ENCODE measurements at regions not wholly inside any gene's neighbourhood (a gene's known extent, or its start where the extent isn't known, plus 50 kb on each side); places are given as distances from the start of the nearest gene placed in this dataset.

- TF ChIP-seq CTCF (IDR thresholded peaks at IDR 0.05; ENCODE audit: low read depth, low read length) (no peak), MYC (IDR thresholded peaks at IDR 0.05; ENCODE audit: low read depth, low read length) (no peak), MAX (IDR thresholded peaks at IDR 0.05; ENCODE audit: low read depth, low read length) (no peak), POLR2A (IDR thresholded peaks at IDR 0.05; ENCODE audit: extremely low read depth, insufficient read length) (no peak)
- no peak overlapping the region for H3K4me3 ChIP-seq (ENCODE audit: low read depth, low read length)
- DNase-seq (ENCODE audit: low read depth) = no peak
Measured at GRCh38 chr13:106095919-106096318, 439.5 kb downstream of the EFNB2 start.

GRCh38 chr13:106095406-106095805 is 440.1 kb downstream of the EFNB2 start:
- no peak for DNase-seq (ENCODE audit: low read depth)
- no peak overlapping the region for H3K4me3 ChIP-seq (ENCODE audit: low read depth, low read length)
- no peak for TF ChIP-seq POLR2A (IDR thresholded peaks at IDR 0.05; ENCODE audit: extremely low read depth, insufficient read length)
- no peak for TF ChIP-seq MAX (IDR thresholded peaks at IDR 0.05; ENCODE audit: low read depth, low read length)
- no peak for TF ChIP-seq MYC (IDR thresholded peaks at IDR 0.05; ENCODE audit: low read depth, low read length)
- no peak for TF ChIP-seq CTCF (IDR thresholded peaks at IDR 0.05; ENCODE audit: low read depth, low read length)

GRCh38 chr13:106090001-106090400 is 445.5 kb downstream of the EFNB2 start:
- no peak for DNase-seq (ENCODE audit: low read depth)
- H3K4me3 ChIP-seq (ENCODE audit: low read depth, low read length) = no peak overlapping the region
- no peak for TF ChIP-seq MYC (IDR thresholded peaks at IDR 0.05; ENCODE audit: low read depth, low read length)

GRCh38 chr13:106089261-106089980 is 446.0 kb downstream of the EFNB2 start:
- no peak for DNase-seq (ENCODE audit: low read depth)
- TF ChIP-seq CTCF (IDR thresholded peaks at IDR 0.05; ENCODE audit: low read depth, low read length) (no peak), MAX (IDR thresholded peaks at IDR 0.05; ENCODE audit: low read depth, low read length) (no peak), MYC (IDR thresholded peaks at IDR 0.05; ENCODE audit: low read depth, low read length) (no peak), POLR2A (IDR thresholded peaks at IDR 0.05; ENCODE audit: extremely low read depth, insufficient read length) (no peak)
- no peak overlapping the region for H3K4me3 ChIP-seq (ENCODE audit: low read depth, low read length)

GRCh38 chr13:106088085-106088484 is 447.4 kb downstream of the EFNB2 start:
- TF ChIP-seq POLR2A (IDR thresholded peaks at IDR 0.05; ENCODE audit: extremely low read depth, insufficient read length) (no peak), CTCF (IDR thresholded peaks at IDR 0.05; ENCODE audit: low read depth, low read length) (no peak), MYC (IDR thresholded peaks at IDR 0.05; ENCODE audit: low read depth, low read length) (no peak), MAX (IDR thresholded peaks at IDR 0.05; ENCODE audit: low read depth, low read length) (no peak)
- DNase-seq (ENCODE audit: low read depth) = no peak
- H3K4me3 ChIP-seq (ENCODE audit: low read depth, low read length) = no peak overlapping the region

GRCh38 chr13:106087201-106087600 is 448.3 kb downstream of the EFNB2 start:
- no peak for DNase-seq (ENCODE audit: low read depth)
- TF ChIP-seq MYC (IDR thresholded peaks at IDR 0.05; ENCODE audit: low read depth, low read length) = no peak
- no peak for TF ChIP-seq CTCF (IDR thresholded peaks at IDR 0.05; ENCODE audit: low read depth, low read length)
- TF ChIP-seq POLR2A (IDR thresholded peaks at IDR 0.05; ENCODE audit: extremely low read depth, insufficient read length) = no peak
- TF ChIP-seq MAX (IDR thresholded peaks at IDR 0.05; ENCODE audit: low read depth, low read length) = no peak
- H3K4me3 ChIP-seq (ENCODE audit: low read depth, low read length) = no peak overlapping the region

All from NB4 (cell line).